K562 (cell line): ENCODE measurements at regions not wholly inside any gene's neighbourhood (a gene's known extent, or its start where the extent isn't known, plus 50 kb on each side); places are given as distances from the start of the nearest gene placed in this dataset.
A peak's percentile ranks its signal among the peaks of the same experiment; 100 is the strongest.

Source experiments
- DDX20 ChIP-seq: fragments of 450-650 bp; IDR thresholded peaks from 2 replicates; pipeline ENCODE4 v1.6.1; 2016; ENCODE audit warnings: missing genetic modification characterization, low read depth, mild to moderate bottlenecking, missing compliant biosample characterization, moderate library complexity
- ETS1 ChIP-seq: conservative IDR thresholded peaks from 2 replicates; pipeline ENCODE4 v1.6.1; 2011; ENCODE audit warnings: low read depth, mild to moderate bottlenecking, low read length; ENCODE audit not compliant: control insufficient read depth
- GTF2A2 ChIP-seq: IDR thresholded peaks from 2 replicates; pipeline ENCODE4 v1.6.1; 2016; ENCODE audit warnings: mild to moderate bottlenecking, missing genetic modification characterization, missing compliant biosample characterization
- HNRNPH1 ChIP-seq: fragments of 200-400 bp; formaldehyde crosslinking; optimal IDR thresholded peaks from 2 replicates; pipeline ENCODE3; 2017; ENCODE audit warnings: low read depth, mild to moderate bottlenecking, low read length, moderate library complexity
- JUND ChIP-seq, 2 experiments: IDR thresholded peaks; 2 replicates in 1 of 2; 3 replicates in 1 of 2; pipeline ENCODE4 v1.6.1; 2011; ENCODE audit warnings: borderline replicate concordance in 2 of 2, low read depth in 2 of 2, low read length in 2 of 2, improper control_type of control experiment in 1 of 2, missing biosample characterization in 1 of 2, missing genetic modification characterization in 1 of 2, missing genetic modification reagents in 1 of 2
- MITF ChIP-seq: IDR thresholded peaks from 2 replicates; pipeline ENCODE4 v1.6.1; 2014; ENCODE audit warnings: antibody characterized with exemption
- MNT ChIP-seq, 2 experiments: fragments of 450-650 bp; conservative IDR thresholded peaks; 2 replicates each; pipeline ENCODE4 v1.6.1; 2017; ENCODE audit warnings: mild to moderate bottlenecking in 2 of 2, moderate library complexity in 2 of 2
- RBM39 ChIP-seq: fragments of 200-400 bp; formaldehyde crosslinking; optimal IDR thresholded peaks from 2 replicates; pipeline ENCODE3; 2018; ENCODE audit warnings: low read depth, low read length
- SIRT6 ChIP-seq: IDR thresholded peaks from one replicate; pipeline ENCODE4 v1.6.1; 2012; ENCODE audit warnings: low read depth, mild to moderate bottlenecking, control low read depth, inconsistent platforms, low read length, moderate library complexity
- SMC3 ChIP-seq: conservative IDR thresholded peaks from 2 replicates; pipeline ENCODE4 v1.6.1; 2011; ENCODE audit warnings: low read depth, low read length, improper control_type of control experiment; ENCODE audit not compliant: insufficient read depth
- TCF7L2 ChIP-seq: fragments of 150-350 bp; IDR thresholded peaks from 2 replicates; pipeline ENCODE4 v1.6.1; 2016; ENCODE audit warnings: low read depth, mild to moderate bottlenecking, low read length, moderate library complexity
- USF1 ChIP-seq: sonication (generic); formaldehyde crosslinking; IDR thresholded peaks from 2 replicates; pipeline ENCODE4 v1.9.0; 2022; ENCODE audit warnings: mild to moderate bottlenecking, missing genetic modification reagents
- ZBTB33 ChIP-seq: sonication (generic); formaldehyde crosslinking; IDR thresholded peaks from 2 replicates; pipeline ENCODE4 v1.8.1; 2023; ENCODE audit warnings: mild to moderate bottlenecking, missing genetic modification reagents
- ZBTB9 ChIP-seq: fragments of 450-650 bp; formaldehyde crosslinking; IDR thresholded peaks from 2 replicates; pipeline ENCODE4 v1.4.0; 2020; ENCODE audit warnings: mild to moderate bottlenecking, moderate library complexity
- ZNF584 ChIP-seq: fragments of 200-800 bp; sonication (Bioruptor generic); IDR thresholded peaks from 2 replicates; pipeline ENCODE4 v1.6.1; 2016; ENCODE audit warnings: low read depth, mild to moderate bottlenecking, missing genetic modification characterization, missing compliant biosample characterization
- ZNF695 ChIP-seq: fragments of 450-650 bp; formaldehyde crosslinking; IDR thresholded peaks from 2 replicates; pipeline ENCODE4 v1.4.0; 2020; ENCODE audit warnings: mild to moderate bottlenecking, moderate library complexity
- ZNF76 ChIP-seq: fragments of 250-450 bp; sonication (Bioruptor Pico); IDR thresholded peaks from 2 replicates; pipeline ENCODE4 v1.4.0; 2020; ENCODE audit warnings: mild to moderate bottlenecking, moderate library complexity, borderline replicate concordance
- ZNF766 ChIP-seq: fragments of 200-800 bp; sonication (Bioruptor generic); conservative IDR thresholded peaks from 2 replicates; pipeline ENCODE4 v1.6.1; 2016; ENCODE audit warnings: missing genetic modification characterization, missing compliant biosample characterization

- TF ChIP-seq ZBTB33 (peak; percentile 88), ZNF584 (CRISPR knock-in tag) (peak; percentile 99), ZNF695 (CRISPR knock-in tag) (peak; percentile 93), ZNF76 (CRISPR knock-in tag) (peak; percentile 98), JUND (IDR thresholded peaks at IDR 0.05; ENCODE audit: borderline replicate concordance, low read depth, low read length) (peak; percentile 83), JUND (tag; IDR thresholded peaks at IDR 0.05; ENCODE audit: borderline replicate concordance, low read depth, low read length) (no peak; the same call in 2 of the 3 replicates), TCF7L2 (no peak), ETS1 (peak; percentile 99), USF1 (CRISPR knock-in tag) (no peak), GTF2A2 (tag) (no peak), MITF (peak; percentile 97), SMC3 (peak; percentile 43; the same call in 1 of the 2 replicates), RBM39 (no peak), MNT (conservative IDR thresholded peaks at IDR 0.05) (peak; percentile 80 to 93), ZBTB9 (CRISPR knock-in tag) (peak; percentile 99), ZNF766 (CRISPR knock-in tag) (peak; percentile 99), HNRNPH1 (no peak), DDX20 (tag) (no peak; the same call in 1 of the 2 replicates), SIRT6 (no peak)
These were observed 101.3 kb upstream of the LARP1 start (continued) for GRCh38 chr5:154653764-154654485.
